NB4 (cell line): ENCODE measurements at regions not wholly inside any gene's neighbourhood (a gene's known extent, or its start where the extent isn't known, plus 50 kb on each side); places are given as distances from the start of the nearest gene placed in this dataset.

Experiments
- MAX ChIP-seq: IDR thresholded peaks from 2 replicates; pipeline ENCODE4 v1.6.1; 2011; ENCODE audit warnings: low read depth, low read length
- TF ChIP-seq, protein P1 (sequence below): IDR thresholded peaks from one replicate; pipeline ENCODE4 v1.5.1; 2012; ENCODE audit warnings: low read depth, low read length

GRCh38 chr6:74941424-74941823, 264.4 kb downstream of the COL12A1 start:
- TF ChIP-seq, protein P1, sequence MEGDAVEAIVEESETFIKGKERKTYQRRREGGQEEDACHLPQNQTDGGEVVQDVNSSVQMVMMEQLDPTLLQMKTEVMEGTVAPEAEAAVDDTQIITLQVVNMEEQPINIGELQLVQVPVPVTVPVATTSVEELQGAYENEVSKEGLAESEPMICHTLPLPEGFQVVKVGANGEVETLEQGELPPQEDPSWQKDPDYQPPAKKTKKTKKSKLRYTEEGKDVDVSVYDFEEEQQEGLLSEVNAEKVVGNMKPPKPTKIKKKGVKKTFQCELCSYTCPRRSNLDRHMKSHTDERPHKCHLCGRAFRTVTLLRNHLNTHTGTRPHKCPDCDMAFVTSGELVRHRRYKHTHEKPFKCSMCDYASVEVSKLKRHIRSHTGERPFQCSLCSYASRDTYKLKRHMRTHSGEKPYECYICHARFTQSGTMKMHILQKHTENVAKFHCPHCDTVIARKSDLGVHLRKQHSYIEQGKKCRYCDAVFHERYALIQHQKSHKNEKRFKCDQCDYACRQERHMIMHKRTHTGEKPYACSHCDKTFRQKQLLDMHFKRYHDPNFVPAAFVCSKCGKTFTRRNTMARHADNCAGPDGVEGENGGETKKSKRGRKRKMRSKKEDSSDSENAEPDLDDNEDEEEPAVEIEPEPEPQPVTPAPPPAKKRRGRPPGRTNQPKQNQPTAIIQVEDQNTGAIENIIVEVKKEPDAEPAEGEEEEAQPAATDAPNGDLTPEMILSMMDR, result no peak
- TF ChIP-seq MAX, result no peak
